ENCODE measurements at regions not wholly inside any gene's neighbourhood (a gene's known extent, or its start where the extent isn't known, plus 50 kb on each side); places are given as distances from the start of the nearest gene placed in this dataset.

GRCh38 chr21:16750926-16751325, 761.9 kb upstream of the CXADR start:
- Histone ChIP-seq H3K4me2 (ENCODE audit: low read length) (no peak overlapping the region), H3K4me1 (ENCODE audit: control insufficient read depth in 1 of 2, insufficient read depth in 2 of 2, low read length in 2 of 2) (no peaks in the 10 kb centered on the region), H3K27me3 (ENCODE audit: insufficient read depth, low read length) (no peaks in the 10 kb centered on the region), H3K27ac (ENCODE audit: low read depth, low read length) (no peak overlapping the region), H3K4ac (ENCODE audit: low read depth, low read length) (no peak overlapping the region), H3K9me3 (ENCODE audit: insufficient read depth, low read depth, low read length) (peaks cover 2% of the 10 kb centered on the region), H3K36me3 (ENCODE audit: control insufficient read depth in 1 of 2, insufficient read depth in 2 of 2, low read length in 2 of 2) (no peaks in the 10 kb centered on the region), H3K9ac (ENCODE audit: low read length) (no peak overlapping the region), H3K79me1 (ENCODE audit: low read length) (no peaks in the 10 kb centered on the region), H4K91ac (ENCODE audit: low read depth, low read length) (no peak overlapping the region), H2BK5ac (ENCODE audit: low read depth, low read length, poor library complexity) (no peak overlapping the region), H2BK120ac (ENCODE audit: insufficient read depth, low read length, poor library complexity) (no peak overlapping the region), H2AFZ (ENCODE audit: insufficient read depth, low read length, poor library complexity) (no peak overlapping the region), H3K79me2 (ENCODE audit: control insufficient read depth, insufficient read depth, low read length, poor library complexity) (no peaks in the 10 kb centered on the region), H3K14ac (ENCODE audit: low read length) (no peak overlapping the region), H3K4me3 (ENCODE audit: low read depth, low read length) (no peak overlapping the region), H2BK12ac (ENCODE audit: low read length) (no peak overlapping the region), H4K12ac (ENCODE audit: low read depth, low read length) (no peak overlapping the region), H2AK5ac (ENCODE audit: low read length) (no peak overlapping the region), H4K8ac (ENCODE audit: low read depth, low read length) (no peak overlapping the region), H3K23ac (ENCODE audit: low read length) (no peak overlapping the region), H3K18ac (ENCODE audit: low read length) (no peak overlapping the region)
- WGBS (ENCODE audit: extremely low coverage, insufficient coverage, insufficient read length) = no CpG with 5 or more reads among the region's 3 CpGs
- no peak for DNase-seq

- Histone ChIP-seq H3K79me1 (ENCODE audit: low read length) (no peaks in the 10 kb centered on the region), H3K23ac (ENCODE audit: low read length) (no peak overlapping the region), H3K36me3 (ENCODE audit: control insufficient read depth in 1 of 2, insufficient read depth in 2 of 2, low read length in 2 of 2) (no peaks in the 10 kb centered on the region), H3K27ac (ENCODE audit: low read depth, low read length) (no peak overlapping the region), H4K12ac (ENCODE audit: low read depth, low read length) (no peak overlapping the region), H3K4ac (ENCODE audit: low read depth, low read length) (no peak overlapping the region), H3K27me3 (ENCODE audit: insufficient read depth, low read length) (no peaks in the 10 kb centered on the region), H4K8ac (ENCODE audit: low read depth, low read length) (no peak overlapping the region), H2BK120ac (ENCODE audit: insufficient read depth, low read length, poor library complexity) (no peak overlapping the region), H4K91ac (ENCODE audit: low read depth, low read length) (no peak overlapping the region), H2BK5ac (ENCODE audit: low read depth, low read length, poor library complexity) (no peak overlapping the region), H3K79me2 (ENCODE audit: control insufficient read depth, insufficient read depth, low read length, poor library complexity) (no peaks in the 10 kb centered on the region), H2AK5ac (ENCODE audit: low read length) (no peak overlapping the region), H3K4me3 (ENCODE audit: low read depth, low read length) (no peak overlapping the region), H3K18ac (ENCODE audit: low read length) (no peak overlapping the region), H2AFZ (ENCODE audit: insufficient read depth, low read length, poor library complexity) (no peak overlapping the region), H3K9ac (ENCODE audit: low read length) (no peak overlapping the region), H3K4me2 (ENCODE audit: low read length) (no peak overlapping the region), H3K9me3 (ENCODE audit: insufficient read depth, low read depth, low read length) (peaks cover 2% of the 10 kb centered on the region), H3K4me1 (ENCODE audit: control insufficient read depth in 1 of 2, insufficient read depth in 2 of 2, low read length in 2 of 2) (no peaks in the 10 kb centered on the region), H2BK12ac (ENCODE audit: low read length) (no peak overlapping the region), H3K14ac (ENCODE audit: low read length) (no peak overlapping the region)
- WGBS (ENCODE audit: extremely low coverage, insufficient coverage, insufficient read length) = 100% methylated on average over 1 of the region's 2 CpGs
- DNase-seq = no peak
Observed at GRCh38 chr21:16751695-16752474, 761.0 kb upstream of the CXADR start.

GRCh38 chr21:16752475-16752857, 760.4 kb upstream of the CXADR start:
- H3K9me3 ChIP-seq (ENCODE audit: insufficient read depth, low read depth, low read length) = peaks cover 2% of the 10 kb centered on the region
- no peak for DNase-seq
- no peak overlapping the region for H4K8ac ChIP-seq (ENCODE audit: low read depth, low read length)
- H3K4ac ChIP-seq (ENCODE audit: low read depth, low read length) = no peak overlapping the region
- H3K14ac ChIP-seq (ENCODE audit: low read length) = no peak overlapping the region
- no peak overlapping the region for H3K18ac ChIP-seq (ENCODE audit: low read length)
- H2BK5ac ChIP-seq (ENCODE audit: low read depth, low read length, poor library complexity) = no peak overlapping the region
- H2AK5ac ChIP-seq (ENCODE audit: low read length) = no peak overlapping the region
- no CpG with 5 or more reads among the region's 1 CpG for WGBS (ENCODE audit: extremely low coverage, insufficient coverage, insufficient read length)
- H3K4me2 ChIP-seq (ENCODE audit: low read length) = no peak overlapping the region
- no peaks in the 10 kb centered on the region for H3K27me3 ChIP-seq (ENCODE audit: insufficient read depth, low read length)
- no peak overlapping the region for H3K4me3 ChIP-seq (ENCODE audit: low read depth, low read length)
- no peaks in the 10 kb centered on the region for H3K4me1 ChIP-seq (ENCODE audit: control insufficient read depth in 1 of 2, insufficient read depth in 2 of 2, low read length in 2 of 2)
- no peak overlapping the region for H3K27ac ChIP-seq (ENCODE audit: low read depth, low read length)
- H3K79me1 ChIP-seq (ENCODE audit: low read length) = no peaks in the 10 kb centered on the region
- H2AFZ ChIP-seq (ENCODE audit: insufficient read depth, low read length, poor library complexity) = no peak overlapping the region
- no peak overlapping the region for H2BK12ac ChIP-seq (ENCODE audit: low read length)
- H3K23ac ChIP-seq (ENCODE audit: low read length) = no peak overlapping the region
- H3K36me3 ChIP-seq (ENCODE audit: control insufficient read depth in 1 of 2, insufficient read depth in 2 of 2, low read length in 2 of 2) = no peaks in the 10 kb centered on the region
- H4K91ac ChIP-seq (ENCODE audit: low read depth, low read length) = no peak overlapping the region
- H3K79me2 ChIP-seq (ENCODE audit: control insufficient read depth, insufficient read depth, low read length, poor library complexity) = no peaks in the 10 kb centered on the region
- H2BK120ac ChIP-seq (ENCODE audit: insufficient read depth, low read length, poor library complexity) = no peak overlapping the region
- H3K9ac ChIP-seq (ENCODE audit: low read length) = no peak overlapping the region
- H4K12ac ChIP-seq (ENCODE audit: low read depth, low read length) = no peak overlapping the region

- Histone ChIP-seq H3K4ac (ENCODE audit: low read depth, low read length) (no peak overlapping the region), H3K79me2 (ENCODE audit: control insufficient read depth, insufficient read depth, low read length, poor library complexity) (no peaks in the 10 kb centered on the region), H3K9me3 (ENCODE audit: insufficient read depth, low read depth, low read length) (no peaks in the 10 kb centered on the region), H2BK120ac (ENCODE audit: insufficient read depth, low read length, poor library complexity) (no peak overlapping the region), H3K79me1 (ENCODE audit: low read length) (no peaks in the 10 kb centered on the region), H2BK12ac (ENCODE audit: low read length) (no peak overlapping the region), H4K8ac (ENCODE audit: low read depth, low read length) (no peak overlapping the region), H3K4me3 (ENCODE audit: low read depth, low read length) (no peak overlapping the region), H3K27ac (ENCODE audit: low read depth, low read length) (no peak overlapping the region), H2AFZ (ENCODE audit: insufficient read depth, low read length, poor library complexity) (no peak overlapping the region), H3K18ac (ENCODE audit: low read length) (no peak overlapping the region), H3K23ac (ENCODE audit: low read length) (no peak overlapping the region), H3K36me3 (ENCODE audit: control insufficient read depth in 1 of 2, insufficient read depth in 2 of 2, low read length in 2 of 2) (no peaks in the 10 kb centered on the region), H3K4me2 (ENCODE audit: low read length) (no peak overlapping the region), H3K27me3 (ENCODE audit: insufficient read depth, low read length) (no peaks in the 10 kb centered on the region), H3K4me1 (ENCODE audit: control insufficient read depth in 1 of 2, insufficient read depth in 2 of 2, low read length in 2 of 2) (no peaks in the 10 kb centered on the region), H4K12ac (ENCODE audit: low read depth, low read length) (no peak overlapping the region), H3K14ac (ENCODE audit: low read length) (no peak overlapping the region), H4K91ac (ENCODE audit: low read depth, low read length) (no peak overlapping the region), H3K9ac (ENCODE audit: low read length) (no peak overlapping the region), H2AK5ac (ENCODE audit: low read length) (no peak overlapping the region), H2BK5ac (ENCODE audit: low read depth, low read length, poor library complexity) (no peak overlapping the region)
- DNase-seq = no peak
Observed at GRCh38 chr21:16755061-16755460, 757.8 kb upstream of the CXADR start.
